AG10803 (cell line): ENCODE measurements at regions not wholly inside any gene's neighbourhood (a gene's known extent, or its start where the extent isn't known, plus 50 kb on each side); places are given as distances from the start of the nearest gene placed in this dataset.

Experiments used
- DNase-seq: peaks from one replicate; pipeline ENCODE4 v3.0.0; 2010; ENCODE audit warnings: low read depth
- H3K4me3 ChIP-seq: 2 replicates; pipeline ENCODE4 v1.5.1; 2011; ENCODE audit warnings: mild to moderate bottlenecking, low read length, control low read depth
- CTCF ChIP-seq: conservative IDR thresholded peaks from 2 replicates; pipeline ENCODE4 v1.5.1; 2011; ENCODE audit warnings: mild to moderate bottlenecking, low read length, control low read depth, inconsistent platforms

GRCh38 chr13:85616275-85616674, 182.9 kb downstream of the SLITRK6 start:
- no peak for TF ChIP-seq CTCF
- no peak overlapping the region for H3K4me3 ChIP-seq
- DNase-seq, result no peak

DNA sequence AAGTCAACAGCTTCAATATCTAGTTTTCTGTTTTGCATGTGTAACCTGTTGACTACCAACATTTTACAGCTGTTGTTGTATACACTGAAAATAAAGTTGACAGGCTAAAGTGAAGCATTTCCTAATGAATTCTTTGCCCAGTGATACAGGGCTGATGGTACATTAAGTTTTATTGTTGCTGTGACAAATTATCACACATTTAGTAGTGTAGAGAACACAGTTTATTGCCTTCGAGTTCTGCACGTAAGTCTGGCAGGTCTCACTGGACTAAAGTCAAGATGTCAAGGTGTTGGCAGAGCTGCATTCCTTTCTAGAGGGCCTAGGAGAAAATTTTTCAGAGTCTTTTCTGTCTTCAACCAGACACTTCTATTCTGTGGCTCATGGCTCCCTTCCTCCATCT, 184.2 kb downstream of the SLITRK6 start:
- no peak for DNase-seq
- H3K4me3 ChIP-seq, result no peak overlapping the region
- no peak for TF ChIP-seq CTCF

DNA sequence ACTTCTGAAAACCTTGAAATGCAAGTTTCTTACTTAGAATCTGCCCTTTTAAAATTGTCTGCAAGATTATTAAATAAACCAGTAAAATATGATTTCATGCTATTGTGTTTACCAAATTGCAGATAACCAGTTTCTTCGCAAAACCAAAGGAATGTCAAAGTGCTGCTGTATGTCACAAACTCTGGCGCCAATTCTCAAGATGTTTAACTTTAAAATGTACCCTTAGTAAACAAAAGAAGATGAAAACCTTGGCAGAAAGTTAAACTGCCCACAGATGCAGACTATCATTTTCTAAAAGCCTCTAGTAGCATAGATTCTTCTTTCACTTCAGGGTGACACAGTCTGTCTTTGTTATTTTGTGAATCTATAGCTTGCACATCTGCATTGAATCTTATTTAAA, 189.2 kb downstream of the SLITRK6 start:
- no peak for TF ChIP-seq CTCF
- H3K4me3 ChIP-seq, result no peak overlapping the region
- DNase-seq, result no peak

- no peak overlapping the region for H3K4me3 ChIP-seq
- no peak for TF ChIP-seq CTCF
- no peak for DNase-seq
Measured at GRCh38 chr13:85608255-85608829, 190.9 kb downstream of the SLITRK6 start.

DNA sequence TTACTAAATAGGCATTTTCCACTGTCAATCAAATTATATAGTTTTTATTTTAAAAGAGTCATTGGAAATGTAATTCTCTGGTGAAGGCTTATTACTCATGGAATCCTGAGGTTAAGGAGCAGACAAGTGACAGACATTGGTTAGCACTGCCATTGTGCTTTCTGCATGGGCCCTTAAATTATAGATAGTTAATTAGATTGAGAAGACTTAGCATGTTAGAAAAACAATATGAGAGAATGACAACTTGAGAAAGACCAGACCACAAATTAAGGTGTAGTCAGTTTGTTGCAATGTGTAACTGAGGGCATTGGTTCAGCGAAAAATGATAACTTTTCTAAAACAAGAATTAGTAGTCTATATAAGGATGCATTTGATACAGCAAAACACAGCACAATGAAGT, 195.5 kb downstream of the SLITRK6 start:
- no peak overlapping the region for H3K4me3 ChIP-seq
- no peak for DNase-seq
- no peak for TF ChIP-seq CTCF

DNA sequence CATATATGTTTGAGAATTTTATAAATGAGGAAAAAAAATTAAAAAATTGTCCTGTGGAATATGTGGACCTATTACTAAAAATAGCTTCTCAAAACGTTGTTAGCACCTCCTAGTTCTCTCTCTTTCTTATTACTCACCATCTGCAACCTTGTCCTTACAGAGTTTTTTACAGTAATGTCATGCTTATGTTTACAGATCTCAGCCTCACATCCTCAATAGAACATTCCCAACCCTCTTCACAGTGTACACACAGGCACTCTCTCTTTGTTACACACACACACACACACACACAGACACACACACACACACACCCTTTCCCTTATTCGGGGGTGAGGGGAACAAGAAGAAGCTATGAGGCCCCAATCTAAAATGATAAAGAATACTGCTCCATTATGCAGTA, 197.7 kb downstream of the SLITRK6 start:
- TF ChIP-seq CTCF, result no peak
- DNase-seq, result no peak
- H3K4me3 ChIP-seq, result no peak overlapping the region

- no peak for DNase-seq
- no peak overlapping the region for H3K4me3 ChIP-seq
- TF ChIP-seq CTCF, result no peak
Measured at GRCh38 chr13:85597790-85598500, 201.3 kb downstream of the SLITRK6 start.
